SK-N-SH treated with all-trans-retinoic acid at 6 μM for 48 hours (cell line): ENCODE measurements at regions not wholly inside any gene's neighbourhood (a gene's known extent, or its start where the extent isn't known, plus 50 kb on each side); places are given as distances from the start of the nearest gene placed in this dataset.

ENCODE experiments used
- ARNTL ChIP-seq: fragments of 450-650 bp; formaldehyde crosslinking; IDR thresholded peaks from 2 replicates; pipeline ENCODE4 v1.5.0; 2020; ENCODE audit warnings: low read depth, mild to moderate bottlenecking, moderate library complexity, borderline replicate concordance
- CSDC2 ChIP-seq: fragments of 250-450 bp; sonication (Bioruptor Pico); IDR thresholded peaks from 2 replicates; pipeline ENCODE4 v1.5.0; 2020; ENCODE audit warnings: mild to moderate bottlenecking, moderate library complexity
- ESRRG ChIP-seq: fragments of 250-450 bp; sonication (Bioruptor Pico); IDR thresholded peaks from 2 replicates; pipeline ENCODE4 v1.6.1; 2021; ENCODE audit warnings: mild to moderate bottlenecking
- ISL1 ChIP-seq: fragments of 250-450 bp; sonication (Bioruptor Pico); IDR thresholded peaks from 2 replicates; pipeline ENCODE4 v2.1.2; 2022; ENCODE audit warnings: mild to moderate bottlenecking, moderate library complexity
- RARB ChIP-seq: fragments of 250-450 bp; sonication (Bioruptor Pico); IDR thresholded peaks from 2 replicates; pipeline ENCODE4 v1.8.0; 2021; ENCODE audit warnings: mild to moderate bottlenecking, moderate library complexity
- SNAI2 ChIP-seq: fragments of 250-450 bp; sonication (Bioruptor Pico); IDR thresholded peaks from 2 replicates; pipeline ENCODE4 v1.5.0; 2020; ENCODE audit warnings: mild to moderate bottlenecking, moderate library complexity
- ZC3H10 ChIP-seq: fragments of 250-450 bp; sonication (Bioruptor Pico); IDR thresholded peaks from 2 replicates; pipeline ENCODE4 v1.5.1; 2021; ENCODE audit warnings: mild to moderate bottlenecking, moderate library complexity
- ZFP3 ChIP-seq: fragments of 250-450 bp; sonication (Bioruptor Pico); IDR thresholded peaks from 2 replicates; pipeline ENCODE4 v1.5.0; 2020; ENCODE audit warnings: mild to moderate bottlenecking, moderate library complexity
- ZFP30 ChIP-seq: fragments of 450-650 bp; formaldehyde crosslinking; IDR thresholded peaks from 2 replicates; pipeline ENCODE4 v1.5.0; 2022; ENCODE audit warnings: mild to moderate bottlenecking, moderate library complexity
- TF ChIP-seq, protein P1 (sequence below): fragments of 250-450 bp; sonication (Bioruptor Pico); IDR thresholded peaks from 2 replicates; pipeline ENCODE4 v1.8.0; 2021; ENCODE audit warnings: low read depth, mild to moderate bottlenecking, moderate library complexity, borderline replicate concordance
- TF ChIP-seq, protein P2 (sequence below): fragments of 250-450 bp; sonication (Bioruptor Pico); IDR thresholded peaks from 2 replicates; pipeline ENCODE4 v1.5.0; 2020; ENCODE audit warnings: mild to moderate bottlenecking, moderate library complexity
- TF ChIP-seq, protein P3 (sequence below): fragments of 250-450 bp; sonication (Bioruptor Pico); IDR thresholded peaks from 2 replicates; pipeline ENCODE4 v1.8.0; 2020; ENCODE audit warnings: mild to moderate bottlenecking, moderate library complexity, borderline replicate concordance

DNA sequence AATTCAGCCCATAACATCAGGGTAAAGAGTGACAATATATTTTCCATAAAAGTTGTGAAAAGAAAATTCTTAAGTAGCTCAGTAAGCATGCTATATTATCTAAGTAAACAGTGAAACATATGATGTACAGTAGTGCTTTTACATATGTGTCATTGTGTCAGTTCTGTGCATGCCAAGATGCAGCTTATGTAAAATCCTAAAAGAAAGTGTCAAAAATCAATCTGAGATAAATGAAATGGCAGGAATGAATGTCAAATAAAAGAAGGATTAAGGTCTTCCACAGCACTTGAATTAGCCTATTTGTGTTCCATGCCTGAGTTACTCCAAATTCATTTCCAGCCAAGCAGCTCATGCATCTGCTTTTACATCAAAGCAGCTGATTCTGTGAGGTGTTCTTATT, 452.7 kb upstream of the HS3ST1 start:
- no peak for TF ChIP-seq RARB (CRISPR knock-in tag)
- no peak for TF ChIP-seq CSDC2 (CRISPR knock-in tag)
- no peak for TF ChIP-seq ISL1 (CRISPR knock-in tag)
- TF ChIP-seq ZFP30 (CRISPR knock-in tag): no peak
- TF ChIP-seq, protein P1, sequence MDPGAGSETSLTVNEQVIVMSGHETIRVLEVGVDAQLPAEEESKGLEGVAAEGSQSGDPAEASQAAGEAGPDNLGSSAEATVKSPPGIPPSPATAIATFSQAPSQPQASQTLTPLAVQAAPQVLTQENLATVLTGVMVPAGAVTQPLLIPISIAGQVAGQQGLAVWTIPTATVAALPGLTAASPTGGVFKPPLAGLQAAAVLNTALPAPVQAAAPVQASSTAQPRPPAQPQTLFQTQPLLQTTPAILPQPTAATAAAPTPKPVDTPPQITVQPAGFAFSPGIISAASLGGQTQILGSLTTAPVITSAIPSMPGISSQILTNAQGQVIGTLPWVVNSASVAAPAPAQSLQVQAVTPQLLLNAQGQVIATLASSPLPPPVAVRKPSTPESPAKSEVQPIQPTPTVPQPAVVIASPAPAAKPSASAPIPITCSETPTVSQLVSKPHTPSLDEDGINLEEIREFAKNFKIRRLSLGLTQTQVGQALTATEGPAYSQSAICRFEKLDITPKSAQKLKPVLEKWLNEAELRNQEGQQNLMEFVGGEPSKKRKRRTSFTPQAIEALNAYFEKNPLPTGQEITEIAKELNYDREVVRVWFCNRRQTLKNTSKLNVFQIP (CRISPR knock-in tag): no peak
- TF ChIP-seq, protein P2, sequence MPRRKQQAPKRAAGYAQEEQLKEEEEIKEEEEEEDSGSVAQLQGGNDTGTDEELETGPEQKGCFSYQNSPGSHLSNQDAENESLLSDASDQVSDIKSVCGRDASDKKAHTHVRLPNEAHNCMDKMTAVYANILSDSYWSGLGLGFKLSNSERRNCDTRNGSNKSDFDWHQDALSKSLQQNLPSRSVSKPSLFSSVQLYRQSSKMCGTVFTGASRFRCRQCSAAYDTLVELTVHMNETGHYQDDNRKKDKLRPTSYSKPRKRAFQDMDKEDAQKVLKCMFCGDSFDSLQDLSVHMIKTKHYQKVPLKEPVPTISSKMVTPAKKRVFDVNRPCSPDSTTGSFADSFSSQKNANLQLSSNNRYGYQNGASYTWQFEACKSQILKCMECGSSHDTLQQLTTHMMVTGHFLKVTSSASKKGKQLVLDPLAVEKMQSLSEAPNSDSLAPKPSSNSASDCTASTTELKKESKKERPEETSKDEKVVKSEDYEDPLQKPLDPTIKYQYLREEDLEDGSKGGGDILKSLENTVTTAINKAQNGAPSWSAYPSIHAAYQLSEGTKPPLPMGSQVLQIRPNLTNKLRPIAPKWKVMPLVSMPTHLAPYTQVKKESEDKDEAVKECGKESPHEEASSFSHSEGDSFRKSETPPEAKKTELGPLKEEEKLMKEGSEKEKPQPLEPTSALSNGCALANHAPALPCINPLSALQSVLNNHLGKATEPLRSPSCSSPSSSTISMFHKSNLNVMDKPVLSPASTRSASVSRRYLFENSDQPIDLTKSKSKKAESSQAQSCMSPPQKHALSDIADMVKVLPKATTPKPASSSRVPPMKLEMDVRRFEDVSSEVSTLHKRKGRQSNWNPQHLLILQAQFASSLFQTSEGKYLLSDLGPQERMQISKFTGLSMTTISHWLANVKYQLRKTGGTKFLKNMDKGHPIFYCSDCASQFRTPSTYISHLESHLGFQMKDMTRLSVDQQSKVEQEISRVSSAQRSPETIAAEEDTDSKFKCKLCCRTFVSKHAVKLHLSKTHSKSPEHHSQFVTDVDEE (CRISPR knock-in tag): no peak
- TF ChIP-seq, protein P3, sequence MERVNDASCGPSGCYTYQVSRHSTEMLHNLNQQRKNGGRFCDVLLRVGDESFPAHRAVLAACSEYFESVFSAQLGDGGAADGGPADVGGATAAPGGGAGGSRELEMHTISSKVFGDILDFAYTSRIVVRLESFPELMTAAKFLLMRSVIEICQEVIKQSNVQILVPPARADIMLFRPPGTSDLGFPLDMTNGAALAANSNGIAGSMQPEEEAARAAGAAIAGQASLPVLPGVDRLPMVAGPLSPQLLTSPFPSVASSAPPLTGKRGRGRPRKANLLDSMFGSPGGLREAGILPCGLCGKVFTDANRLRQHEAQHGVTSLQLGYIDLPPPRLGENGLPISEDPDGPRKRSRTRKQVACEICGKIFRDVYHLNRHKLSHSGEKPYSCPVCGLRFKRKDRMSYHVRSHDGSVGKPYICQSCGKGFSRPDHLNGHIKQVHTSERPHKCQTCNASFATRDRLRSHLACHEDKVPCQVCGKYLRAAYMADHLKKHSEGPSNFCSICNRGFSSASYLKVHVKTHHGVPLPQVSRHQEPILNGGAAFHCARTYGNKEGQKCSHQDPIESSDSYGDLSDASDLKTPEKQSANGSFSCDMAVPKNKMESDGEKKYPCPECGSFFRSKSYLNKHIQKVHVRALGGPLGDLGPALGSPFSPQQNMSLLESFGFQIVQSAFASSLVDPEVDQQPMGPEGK: no peak
- TF ChIP-seq ARNTL (CRISPR knock-in tag): no peak
- TF ChIP-seq ESRRG (CRISPR knock-in tag): no peak
- TF ChIP-seq ZFP3 (CRISPR knock-in tag): no peak
- no peak for TF ChIP-seq SNAI2 (CRISPR knock-in tag)
- no peak for TF ChIP-seq ZC3H10 (CRISPR knock-in tag)
